GM21528 (cell line): ENCODE measurements at regions not wholly inside any gene's neighbourhood (a gene's known extent, or its start where the extent isn't known, plus 50 kb on each side); places are given as distances from the start of the nearest gene placed in this dataset.

Experiments
- ATAC-seq: cut with Tn5 transposase; IDR thresholded peaks from one replicate; pipeline ENCODE4 v1.9.1; 2021; ENCODE audit warnings: mild to moderate bottlenecking, moderate library complexity; ENCODE audit not compliant: unreplicated experiment, low FRiP score

- ATAC-seq, result no peak
Measured at GRCh38 chr13:21814604-21815003, 143.7 kb downstream of the FGF9 start.

GRCh38 chr13:21817878-21818277, 147.0 kb downstream of the FGF9 start:
- ATAC-seq, result no peak

GRCh38 chr13:21822029-21822428, 151.2 kb downstream of the FGF9 start:
- no peak for ATAC-seq

GRCh38 chr13:21823416-21823815, 152.5 kb downstream of the FGF9 start:
- ATAC-seq, result no peak

GRCh38 chr13:21823949-21824348, 153.1 kb downstream of the FGF9 start:
- ATAC-seq, result no peak

- ATAC-seq, result no peak
Measured at GRCh38 chr13:21825186-21825585, 154.3 kb downstream of the FGF9 start.

- ATAC-seq, result no peak
Measured at GRCh38 chr13:21825801-21826200, 154.9 kb downstream of the FGF9 start.

GRCh38 chr13:21826214-21827015, 155.5 kb downstream of the FGF9 start:
- no peak for ATAC-seq

- no peak for ATAC-seq
Measured at GRCh38 chr13:21831654-21832324, 160.9 kb downstream of the FGF9 start.

GRCh38 chr13:21833921-21834320, 163.0 kb downstream of the FGF9 start:
- no peak for ATAC-seq

GRCh38 chr13:21834521-21834920, 163.6 kb downstream of the FGF9 start:
- no peak for ATAC-seq

GRCh38 chr13:21837288-21837687, 166.4 kb downstream of the FGF9 start:
- no peak for ATAC-seq

- no peak for ATAC-seq
Measured at GRCh38 chr13:21837841-21838551, 167.1 kb downstream of the FGF9 start.

- no peak for ATAC-seq
Measured at GRCh38 chr13:21846605-21847004, 175.7 kb downstream of the FGF9 start.

- ATAC-seq, result no peak
Measured at GRCh38 chr13:21849323-21849722, 178.4 kb downstream of the FGF9 start.

GRCh38 chr13:21850013-21851006, 179.4 kb downstream of the FGF9 start:
- ATAC-seq, result no peak

GRCh38 chr13:21852043-21852442, 181.2 kb downstream of the FGF9 start:
- no peak for ATAC-seq

GRCh38 chr13:21853779-21854178, 182.9 kb downstream of the FGF9 start:
- no peak for ATAC-seq

- ATAC-seq, result no peak
Measured at GRCh38 chr13:21868823-21869222, 197.9 kb downstream of the FGF9 start.

- no peak for ATAC-seq
Measured at GRCh38 chr13:21871382-21871781, 200.5 kb downstream of the FGF9 start.
